GM12878 (cell line): ENCODE measurements at regions not wholly inside any gene's neighbourhood (a gene's known extent, or its start where the extent isn't known, plus 50 kb on each side); places are given as distances from the start of the nearest gene placed in this dataset.

Experiments
- ATAC-seq: fragments of 200-7000 bp; cut with Tn5 transposase; 3 replicates; pipeline ENCODE4 v1.9.1; 2020; ENCODE audit warnings: mild to moderate bottlenecking, moderate library complexity
- BruUV-seq: library from RNA; stranded (reverse); fragments of 400-500 nt; replicated peaks from 2 replicates; lab custom pipeline; 2021; lab: Mats Ljungman, UMichigan
- CTCF ChIA-PET: fragments of 300-600 bp; sonication (Branson Sonifier 250); formaldehyde crosslinking; extraction: SDS; loops from one replicate; lab custom pipeline; 2021; ENCODE audit warnings: inconsistent platforms; lab: Yijun Ruan, JAX
- POLR2A ChIA-PET: fragments of 350-600 bp; formaldehyde crosslinking; extraction: SDS; loops from one replicate; lab custom pipeline; 2021; ENCODE audit warnings: inconsistent platforms; lab: Charles Lee
- RAD21 ChIA-PET: fragments of 300-600 bp; sonication (Branson Sonifier 250); formaldehyde crosslinking; loops from one replicate; lab custom pipeline; 2023; ENCODE audit warnings: antibody characterized with exemption; ENCODE audit not compliant: unreplicated experiment; lab: Charles Lee
- SMC1A ChIA-PET: fragments of 300-600 bp; sonication (Branson Sonifier 250); formaldehyde crosslinking; loops from one replicate; lab custom pipeline; 2023; ENCODE audit not compliant: unreplicated experiment, uncharacterized antibody; lab: Charles Lee
- DNase-seq: peaks from one replicate; pipeline ENCODE4 v3.0.0-alpha.2; 2011; ENCODE audit warnings: low read depth, low spot score
- FAIRE-seq: peaks from 3 replicates; lab custom pipeline; 2011; peaks lifted over from hg19 to GRCh38; lab: Jason Lieb, UNC
- H2AFZ ChIP-seq: 2 replicates; pipeline ENCODE4 v1.6.0; 2011; ENCODE audit warnings: low read depth, low read length, control low read depth; ENCODE audit not compliant: control insufficient read depth
- H3K27ac ChIP-seq: 2 replicates; pipeline ENCODE4 v1.5.1; 2011; ENCODE audit warnings: control low read depth; ENCODE audit not compliant: control insufficient read depth, insufficient read depth
- H3K27me3 ChIP-seq, 2 experiments: replicated peaks in 1 of 2; 2 replicates each; pipeline versions ENCODE4 v1.6.0 to v1.6.1; 2011; ENCODE audit warnings: low read length in 1 of 2; ENCODE audit not compliant: control insufficient read depth in 2 of 2, insufficient read depth in 2 of 2
- H3K36me3 ChIP-seq, 2 experiments: 2 replicates each; pipeline ENCODE4 v1.5.1; 2011; ENCODE audit warnings: low read length in 1 of 2; ENCODE audit not compliant: control insufficient read depth in 2 of 2, insufficient read depth in 2 of 2
- H3K4me1 ChIP-seq: 2 replicates; pipeline ENCODE4 v1.6.1; 2011; ENCODE audit warnings: mild to moderate bottlenecking, low read length, moderate library complexity, mixed read lengths; ENCODE audit not compliant: control insufficient read depth, insufficient read depth
- H3K4me2 ChIP-seq: 2 replicates; pipeline ENCODE4 v1.6.0; 2011; ENCODE audit warnings: control low read depth; ENCODE audit not compliant: control insufficient read depth, insufficient read depth
- H3K4me3 ChIP-seq: fragments of 200-600 bp; sonication (generic); 2 replicates; pipeline ENCODE4 v1.5.1; 2016
- H3K79me2 ChIP-seq: 2 replicates; pipeline ENCODE4 v1.6.0; 2011; ENCODE audit warnings: low read length; ENCODE audit not compliant: control insufficient read depth, insufficient read depth
- H3K9ac ChIP-seq: 2 replicates; pipeline ENCODE4 v1.8.0; 2011; ENCODE audit warnings: low read length, control low read depth, mixed read lengths; ENCODE audit not compliant: control insufficient read depth, insufficient read depth
- H3K9me3 ChIP-seq: replicated peaks from 3 replicates; pipeline ENCODE4 v1.5.1; 2011; ENCODE audit warnings: mild to moderate bottlenecking, low read length; ENCODE audit not compliant: control insufficient read depth, insufficient read depth
- H4K20me1 ChIP-seq: 2 replicates; pipeline ENCODE4 v1.6.0; 2011; ENCODE audit not compliant: control insufficient read depth, insufficient read depth
- RAD51 ChIP-seq: fragments of 450-650 bp; IDR thresholded peaks from 2 replicates; pipeline ENCODE4 v1.6.1; 2016; ENCODE audit warnings: moderate library complexity, mild to moderate bottlenecking, inconsistent platforms
- WGBS: methylation state at CpG from one replicate; pipeline ENCODE4 v1.1.6; 2016; ENCODE audit warnings: low lambda C conversion rate; ENCODE audit not compliant: insufficient replicate concordance, insufficient coverage; ENCODE audit errors: missing lambda C conversion rate; 5-methylcytosine and 5-hydroxymethylcytosine counted together
- in situ Hi-C: fragments of 300-500 bp; cut with MboI; formaldehyde crosslinking; loops from 9 replicates; pipeline ENCODE4 v1.14.3; 2018; ENCODE audit warnings: mixed read lengths
- intact Hi-C: fragments of 100-400 bp; cut with micrococcal nuclease; formaldehyde crosslinking; loops from one replicate; pipeline ENCODE4 v1.14.2; 2022; ENCODE audit not compliant: unreplicated experiment
- TF ChIP-seq, protein P1 (sequence below): IDR thresholded peaks from 2 replicates; pipeline ENCODE4 v1.6.1; 2012; ENCODE audit warnings: improper control_type of control experiment, low read depth, low read length; ENCODE audit not compliant: insufficient replicate concordance
- TF ChIP-seq, protein P2 (sequence below): fragments of 450-650 bp; IDR thresholded peaks from 2 replicates; pipeline ENCODE4 v1.6.1; 2017; ENCODE audit warnings: low read depth, mild to moderate bottlenecking, moderate library complexity

DNA sequence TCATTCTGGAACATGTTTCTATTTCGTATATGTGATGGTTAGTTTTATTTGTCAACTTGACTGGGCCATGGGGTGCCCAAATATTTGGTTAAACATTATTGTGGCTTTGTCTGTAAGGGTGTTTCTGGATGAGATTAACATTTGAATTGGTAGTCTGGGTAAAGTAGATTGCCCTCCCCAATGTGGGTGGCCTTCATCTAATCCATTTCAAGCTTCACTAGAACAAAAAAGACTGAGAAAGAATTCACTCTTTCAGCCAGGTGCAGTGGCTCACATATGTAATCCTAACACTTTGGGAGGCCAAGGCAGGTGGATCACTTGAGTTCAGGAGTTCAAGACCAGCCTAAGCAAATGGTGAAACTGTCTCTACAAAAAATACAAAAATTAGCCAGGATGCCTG, 55.7 kb upstream of the TANC1 start:
- no peak for DNase-seq
- no peak overlapping the region for H3K4me2 ChIP-seq
- in situ Hi-C loops (no loop called here), intact Hi-C loops (no loop called here)
- ChIA-PET SMC1A (interaction anchor here (1.5 kb wide), 1 partner anchor 206 kb away, joined by 3 read pairs; no protein-coding TSS in a partner anchor), POLR2A (no interaction called here), CTCF (interaction anchor here (2.0 kb wide), 1 partner anchor 206 kb away, joined by 12 read pairs; no protein-coding TSS in a partner anchor), RAD21 (no interaction called here)
- 38% methylated on average over 1 of the region's 1 CpG for WGBS
- no peaks in the 10 kb centered on the region for H3K79me2 ChIP-seq
- TF ChIP-seq, protein P1, sequence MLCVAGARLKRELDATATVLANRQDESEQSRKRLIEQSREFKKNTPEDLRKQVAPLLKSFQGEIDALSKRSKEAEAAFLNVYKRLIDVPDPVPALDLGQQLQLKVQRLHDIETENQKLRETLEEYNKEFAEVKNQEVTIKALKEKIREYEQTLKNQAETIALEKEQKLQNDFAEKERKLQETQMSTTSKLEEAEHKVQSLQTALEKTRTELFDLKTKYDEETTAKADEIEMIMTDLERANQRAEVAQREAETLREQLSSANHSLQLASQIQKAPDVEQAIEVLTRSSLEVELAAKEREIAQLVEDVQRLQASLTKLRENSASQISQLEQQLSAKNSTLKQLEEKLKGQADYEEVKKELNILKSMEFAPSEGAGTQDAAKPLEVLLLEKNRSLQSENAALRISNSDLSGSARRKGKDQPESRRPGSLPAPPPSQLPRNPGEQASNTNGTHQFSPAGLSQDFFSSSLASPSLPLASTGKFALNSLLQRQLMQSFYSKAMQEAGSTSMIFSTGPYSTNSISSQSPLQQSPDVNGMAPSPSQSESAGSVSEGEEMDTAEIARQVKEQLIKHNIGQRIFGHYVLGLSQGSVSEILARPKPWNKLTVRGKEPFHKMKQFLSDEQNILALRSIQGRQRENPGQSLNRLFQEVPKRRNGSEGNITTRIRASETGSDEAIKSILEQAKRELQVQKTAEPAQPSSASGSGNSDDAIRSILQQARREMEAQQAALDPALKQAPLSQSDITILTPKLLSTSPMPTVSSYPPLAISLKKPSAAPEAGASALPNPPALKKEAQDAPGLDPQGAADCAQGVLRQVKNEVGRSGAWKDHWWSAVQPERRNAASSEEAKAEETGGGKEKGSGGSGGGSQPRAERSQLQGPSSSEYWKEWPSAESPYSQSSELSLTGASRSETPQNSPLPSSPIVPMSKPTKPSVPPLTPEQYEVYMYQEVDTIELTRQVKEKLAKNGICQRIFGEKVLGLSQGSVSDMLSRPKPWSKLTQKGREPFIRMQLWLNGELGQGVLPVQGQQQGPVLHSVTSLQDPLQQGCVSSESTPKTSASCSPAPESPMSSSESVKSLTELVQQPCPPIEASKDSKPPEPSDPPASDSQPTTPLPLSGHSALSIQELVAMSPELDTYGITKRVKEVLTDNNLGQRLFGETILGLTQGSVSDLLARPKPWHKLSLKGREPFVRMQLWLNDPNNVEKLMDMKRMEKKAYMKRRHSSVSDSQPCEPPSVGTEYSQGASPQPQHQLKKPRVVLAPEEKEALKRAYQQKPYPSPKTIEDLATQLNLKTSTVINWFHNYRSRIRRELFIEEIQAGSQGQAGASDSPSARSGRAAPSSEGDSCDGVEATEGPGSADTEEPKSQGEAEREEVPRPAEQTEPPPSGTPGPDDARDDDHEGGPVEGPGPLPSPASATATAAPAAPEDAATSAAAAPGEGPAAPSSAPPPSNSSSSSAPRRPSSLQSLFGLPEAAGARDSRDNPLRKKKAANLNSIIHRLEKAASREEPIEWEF = no peak
- no peak for TF ChIP-seq RAD51
- TF ChIP-seq, protein P2, sequence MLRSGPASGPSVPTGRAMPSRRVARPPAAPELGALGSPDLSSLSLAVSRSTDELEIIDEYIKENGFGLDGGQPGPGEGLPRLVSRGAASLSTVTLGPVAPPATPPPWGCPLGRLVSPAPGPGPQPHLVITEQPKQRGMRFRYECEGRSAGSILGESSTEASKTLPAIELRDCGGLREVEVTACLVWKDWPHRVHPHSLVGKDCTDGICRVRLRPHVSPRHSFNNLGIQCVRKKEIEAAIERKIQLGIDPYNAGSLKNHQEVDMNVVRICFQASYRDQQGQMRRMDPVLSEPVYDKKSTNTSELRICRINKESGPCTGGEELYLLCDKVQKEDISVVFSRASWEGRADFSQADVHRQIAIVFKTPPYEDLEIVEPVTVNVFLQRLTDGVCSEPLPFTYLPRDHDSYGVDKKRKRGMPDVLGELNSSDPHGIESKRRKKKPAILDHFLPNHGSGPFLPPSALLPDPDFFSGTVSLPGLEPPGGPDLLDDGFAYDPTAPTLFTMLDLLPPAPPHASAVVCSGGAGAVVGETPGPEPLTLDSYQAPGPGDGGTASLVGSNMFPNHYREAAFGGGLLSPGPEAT = no peak
- H3K27me3 ChIP-seq = no peaks in the 10 kb centered on the region; a peak in 1 of 4 replicates
- no peak for FAIRE-seq
- no peaks in the 10 kb centered on the region for H3K36me3 ChIP-seq
- H3K27ac ChIP-seq = no peak overlapping the region
- BruUV-seq = no TSS peak
- no peak overlapping the region for H2AFZ ChIP-seq
- H3K9me3 ChIP-seq = no peaks in the 10 kb centered on the region
- no peak overlapping the region for H3K4me3 ChIP-seq
- H3K4me1 ChIP-seq = no peaks in the 10 kb centered on the region
- no peak for ATAC-seq
- no peaks in the 10 kb centered on the region for H4K20me1 ChIP-seq
- H3K9ac ChIP-seq = no peak overlapping the region
